Right lobe of liver (tissue), 4 donors: ENCODE measurements at regions not wholly inside any gene's neighbourhood (a gene's known extent, or its start where the extent isn't known, plus 50 kb on each side); places are given as distances from the start of the nearest gene placed in this dataset.

Source experiments
- CTCF ChIP-seq, 4 donors: fragments of 200-600 bp in 3 of 4; fragments of 450-650 bp in 1 of 4; IDR thresholded peaks; one replicate each; pipeline versions ENCODE4 v1.5.1 to v1.8.0; 2016 to 2022; ENCODE audit warnings: antibody characterized with exemption in 4 of 4, mild to moderate bottlenecking in 2 of 4
- POLR2A ChIP-seq: fragments of 450-650 bp; IDR thresholded peaks from one replicate; pipeline ENCODE4 v1.6.1; 2017; ENCODE audit warnings: antibody characterized with exemption, mild to moderate bottlenecking
- donor health status: DM: no; HTN: no; CAD: no.
- donor health status: DM: no; HTN: no; CAD: no.
- donor health status: DM: no; HTN: yes; CAD: no.

DNA sequence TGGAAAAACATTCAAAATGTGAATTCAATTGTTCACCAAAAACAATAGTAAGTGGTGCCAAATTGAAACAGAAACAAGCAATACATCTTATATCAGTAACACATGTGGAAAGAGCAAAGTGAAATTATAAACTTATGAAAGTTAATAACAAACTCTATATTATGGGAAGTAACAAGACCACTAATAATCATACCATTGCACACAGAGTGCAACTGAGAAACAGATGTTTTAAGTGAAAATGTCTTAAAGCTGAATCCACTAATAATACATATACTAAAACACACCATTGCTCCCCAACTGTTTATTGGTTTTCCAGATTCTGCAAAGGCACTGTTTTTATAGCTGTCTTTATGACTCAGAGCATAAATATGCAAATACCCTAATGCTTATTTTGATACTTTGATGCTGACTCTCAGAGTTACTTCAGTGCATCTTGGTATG lies 292.3 kb downstream of the RFPL4B start:
- TF ChIP-seq CTCF (IDR thresholded peaks at IDR 0.05) = no peak
- TF ChIP-seq POLR2A = no peak
